NCI-H446 (cell line): ENCODE measurements at regions not wholly inside any gene's neighbourhood (a gene's known extent, or its start where the extent isn't known, plus 50 kb on each side); places are given as distances from the start of the nearest gene placed in this dataset.

Source experiments
- DNase-seq, 2 experiments: peaks; one replicate each; lab custom pipeline; 2025; lab: John Stamatoyannopoulos, UW

GRCh38 chr16:49910541-49911071, 54.7 kb upstream of the ZNF423 start:
- no peak for DNase-seq

GRCh38 chr16:49911430-49911829, 55.5 kb upstream of the ZNF423 start:
- DNase-seq: no peak

GRCh38 chr16:49912721-49913120, 56.8 kb upstream of the ZNF423 start:
- no peak for DNase-seq

- no peak for DNase-seq
Measured at GRCh38 chr16:49913720-49914119, 57.8 kb upstream of the ZNF423 start.

GRCh38 chr16:49914657-49915056, 58.7 kb upstream of the ZNF423 start:
- DNase-seq: no peak

GRCh38 chr16:49918257-49918656, 62.3 kb upstream of the ZNF423 start:
- no peak for DNase-seq

GRCh38 chr16:49919327-49919726, 63.4 kb upstream of the ZNF423 start:
- no peak for DNase-seq

GRCh38 chr16:49920397-49920796, 64.5 kb upstream of the ZNF423 start:
- DNase-seq: no peak

- no peak for DNase-seq
Measured at GRCh38 chr16:49921106-49921505, 65.2 kb upstream of the ZNF423 start.

- DNase-seq: peak; percentile 58 to 67
Measured at GRCh38 chr16:49921791-49922456, 66.0 kb upstream of the ZNF423 start.

GRCh38 chr16:49923411-49923810, 67.5 kb upstream of the ZNF423 start:
- no peak for DNase-seq

- DNase-seq: no peak
Measured at GRCh38 chr16:49924078-49924477, 68.2 kb upstream of the ZNF423 start.

GRCh38 chr16:49926941-49927340, 71.0 kb upstream of the ZNF423 start:
- no peak for DNase-seq

- no peak for DNase-seq
Measured at GRCh38 chr16:49928176-49929041, 72.5 kb upstream of the ZNF423 start.

- DNase-seq: no peak
Measured at GRCh38 chr16:49929626-49930025, 73.7 kb upstream of the ZNF423 start.

GRCh38 chr16:49930841-49931240, 74.9 kb upstream of the ZNF423 start:
- DNase-seq: no peak

GRCh38 chr16:49931266-49931665, 75.4 kb upstream of the ZNF423 start:
- DNase-seq: no peak

- no peak for DNase-seq
Measured at GRCh38 chr16:49931916-49932315, 76.0 kb upstream of the ZNF423 start.

- no peak for DNase-seq
Measured at GRCh38 chr16:49932434-49932833, 76.5 kb upstream of the ZNF423 start.

- peak in 1 of 2 experiments; percentile 45 for DNase-seq
Measured at GRCh38 chr16:49932946-49933345, 77.0 kb upstream of the ZNF423 start.

- no peak for DNase-seq
Measured at GRCh38 chr16:49936791-49937190, 80.9 kb upstream of the ZNF423 start.

GRCh38 chr16:49937886-49938285, 82.0 kb upstream of the ZNF423 start:
- DNase-seq: no peak

GRCh38 chr16:49939495-49939894, 83.6 kb upstream of the ZNF423 start:
- DNase-seq: no peak
